NCI-H2029 treated with DMSO at 0.1 percent for 48 hours (cell line): ENCODE measurements at regions not wholly inside any gene's neighbourhood (a gene's known extent, or its start where the extent isn't known, plus 50 kb on each side); places are given as distances from the start of the nearest gene placed in this dataset.

ENCODE experiments used
- DNase-seq: peaks from one replicate; lab custom pipeline; 2025; lab: John Stamatoyannopoulos, UW

- DNase-seq = no peak
Observed at GRCh38 chr3:30553641-30554316, 52.6 kb upstream of the TGFBR2 start.

- no peak for DNase-seq
Observed at GRCh38 chr3:30554317-30554690, 52.1 kb upstream of the TGFBR2 start.

GRCh38 chr3:30555968-30556367, 50.4 kb upstream of the TGFBR2 start:
- DNase-seq = no peak
